ENCODE measurements at regions not wholly inside any gene's neighbourhood (a gene's known extent, or its start where the extent isn't known, plus 50 kb on each side); places are given as distances from the start of the nearest gene placed in this dataset.

DNA sequence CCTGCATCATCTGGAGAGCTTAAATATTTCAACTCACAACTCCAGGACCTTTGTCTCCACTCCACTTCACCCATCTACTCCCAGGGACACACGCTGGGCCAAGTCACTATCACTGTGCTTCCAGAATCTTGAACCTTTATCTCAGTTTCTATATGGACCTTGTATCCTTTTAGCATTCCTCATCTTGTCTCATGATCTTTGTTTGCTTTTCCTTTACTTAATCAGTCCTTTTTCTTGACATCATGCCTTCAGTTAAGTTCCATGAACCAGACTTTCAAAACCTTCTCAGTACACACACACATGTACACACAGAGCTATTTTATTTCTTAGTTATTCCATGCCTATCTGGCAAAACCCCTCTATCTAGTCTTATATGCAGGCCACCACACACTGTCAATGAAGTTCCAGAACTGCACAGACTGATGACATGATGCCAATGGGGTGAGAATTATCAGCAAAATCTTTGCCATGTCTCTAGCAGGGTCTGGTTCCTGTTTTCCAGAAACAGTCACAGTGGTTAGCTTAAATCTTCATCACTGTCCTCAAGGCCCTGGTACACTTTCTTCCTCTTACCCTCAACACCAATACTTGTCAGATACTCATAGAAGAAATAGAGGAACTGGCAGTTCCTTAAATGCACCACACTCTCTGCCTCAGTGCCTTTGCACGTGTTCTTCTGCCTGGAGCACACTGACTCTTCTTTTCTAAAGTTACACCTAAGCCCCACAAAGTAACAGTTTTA lies 77.6 kb upstream of the STARD13 start:
- TF ChIP-seq, protein P1, sequence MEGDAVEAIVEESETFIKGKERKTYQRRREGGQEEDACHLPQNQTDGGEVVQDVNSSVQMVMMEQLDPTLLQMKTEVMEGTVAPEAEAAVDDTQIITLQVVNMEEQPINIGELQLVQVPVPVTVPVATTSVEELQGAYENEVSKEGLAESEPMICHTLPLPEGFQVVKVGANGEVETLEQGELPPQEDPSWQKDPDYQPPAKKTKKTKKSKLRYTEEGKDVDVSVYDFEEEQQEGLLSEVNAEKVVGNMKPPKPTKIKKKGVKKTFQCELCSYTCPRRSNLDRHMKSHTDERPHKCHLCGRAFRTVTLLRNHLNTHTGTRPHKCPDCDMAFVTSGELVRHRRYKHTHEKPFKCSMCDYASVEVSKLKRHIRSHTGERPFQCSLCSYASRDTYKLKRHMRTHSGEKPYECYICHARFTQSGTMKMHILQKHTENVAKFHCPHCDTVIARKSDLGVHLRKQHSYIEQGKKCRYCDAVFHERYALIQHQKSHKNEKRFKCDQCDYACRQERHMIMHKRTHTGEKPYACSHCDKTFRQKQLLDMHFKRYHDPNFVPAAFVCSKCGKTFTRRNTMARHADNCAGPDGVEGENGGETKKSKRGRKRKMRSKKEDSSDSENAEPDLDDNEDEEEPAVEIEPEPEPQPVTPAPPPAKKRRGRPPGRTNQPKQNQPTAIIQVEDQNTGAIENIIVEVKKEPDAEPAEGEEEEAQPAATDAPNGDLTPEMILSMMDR (IDR thresholded peaks at IDR 0.05) = no peak
- no peak for TF ChIP-seq POLR2A (IDR thresholded peaks at IDR 0.05)
- no peak for TF ChIP-seq POLR2AphosphoS5 (IDR thresholded peaks at IDR 0.05)
- DNase-seq (ENCODE audit: low spot score) = no peak
- Histone ChIP-seq H3K36me3 (no peaks in the 10 kb centered on the region), H3K27me3 (replicated peaks; ENCODE audit: insufficient read depth) (no peaks in the 10 kb centered on the region), H3K27ac (no peak overlapping the region), H3K4me1 (replicated peaks) (no peaks in the 10 kb centered on the region), H3K9me3 (no peaks in the 10 kb centered on the region), H3K4me3 (no peak overlapping the region)
- 94% methylated on average over 2 of the region's 2 CpGs for WGBS
- intact Hi-C loops (cut with DNase I) = no loop called here

DNA sequence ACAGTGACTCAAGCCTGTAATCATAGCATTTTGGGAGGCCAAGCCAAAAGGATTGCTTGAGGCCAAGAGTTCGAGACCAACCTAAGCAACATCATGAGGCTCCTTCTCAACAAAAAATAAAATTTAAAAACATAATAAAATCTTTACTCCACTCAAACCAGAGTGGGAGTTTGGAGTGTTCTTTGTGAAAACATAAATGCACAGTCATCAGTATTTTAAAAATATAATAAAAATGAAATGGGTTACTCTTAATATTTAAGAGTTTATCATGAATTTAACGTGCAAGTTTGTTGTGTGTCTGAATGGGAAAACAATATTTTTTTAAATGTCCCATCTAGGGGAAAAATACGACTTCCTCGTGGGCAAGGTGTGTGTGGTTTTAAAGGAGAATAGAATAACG lies 78.6 kb upstream of the STARD13 start:
- intact Hi-C loops (cut with DNase I) = no loop called here
- no peaks in the 10 kb centered on the region for H3K9me3 ChIP-seq
- no peak for DNase-seq (ENCODE audit: low spot score)
- no peaks in the 10 kb centered on the region for H3K27me3 ChIP-seq (replicated peaks; ENCODE audit: insufficient read depth)
- no peak for TF ChIP-seq POLR2A (IDR thresholded peaks at IDR 0.05)
- TF ChIP-seq, protein P1 (IDR thresholded peaks at IDR 0.05) = no peak
- no peak for TF ChIP-seq POLR2AphosphoS5 (IDR thresholded peaks at IDR 0.05)
- H3K4me3 ChIP-seq = no peak overlapping the region
- no peaks in the 10 kb centered on the region for H3K4me1 ChIP-seq (replicated peaks)
- H3K27ac ChIP-seq = no peak overlapping the region
- no peaks in the 10 kb centered on the region for H3K36me3 ChIP-seq
- 90% methylated on average over 5 of the region's 5 CpGs for WGBS

DNA sequence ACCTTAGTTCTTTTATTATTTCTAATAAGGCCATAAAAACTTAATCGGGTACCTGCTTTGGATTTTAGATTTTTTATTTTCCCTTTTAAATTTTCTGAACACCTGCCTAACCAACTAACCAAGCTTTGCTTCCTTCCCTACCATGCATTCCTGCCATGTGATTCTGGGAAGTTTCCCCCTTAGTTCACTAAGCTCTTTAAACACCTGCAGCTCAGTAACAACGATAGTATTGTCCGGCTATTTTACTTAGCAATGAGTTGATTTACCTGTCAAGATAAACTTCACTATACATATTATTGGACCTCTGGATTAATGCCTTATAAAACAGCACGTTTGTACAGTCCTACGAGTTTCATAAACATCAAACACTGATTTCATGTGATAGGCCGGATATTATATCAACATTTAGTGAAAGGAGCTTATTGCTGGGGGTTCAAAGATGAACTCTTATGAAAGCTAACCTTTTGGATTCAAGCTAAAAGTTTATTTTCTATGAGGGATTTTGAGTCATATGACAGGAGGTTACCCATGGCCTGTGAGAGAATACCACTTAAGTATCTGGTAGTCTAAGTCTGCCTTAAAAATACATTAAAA lies 81.0 kb upstream of the STARD13 start:
- Histone ChIP-seq H3K4me3 (no peak overlapping the region), H3K9me3 (no peaks in the 10 kb centered on the region), H3K4me1 (replicated peaks) (no peaks in the 10 kb centered on the region), H3K27me3 (replicated peaks; ENCODE audit: insufficient read depth) (no peaks in the 10 kb centered on the region), H3K27ac (no peak overlapping the region), H3K36me3 (no peaks in the 10 kb centered on the region)
- no peak for TF ChIP-seq POLR2AphosphoS5 (IDR thresholded peaks at IDR 0.05)
- DNase-seq (ENCODE audit: low spot score) = no peak
- intact Hi-C loops (cut with DNase I) = no loop called here
- WGBS = 55% methylated on average over 6 of the region's 6 CpGs

DNA sequence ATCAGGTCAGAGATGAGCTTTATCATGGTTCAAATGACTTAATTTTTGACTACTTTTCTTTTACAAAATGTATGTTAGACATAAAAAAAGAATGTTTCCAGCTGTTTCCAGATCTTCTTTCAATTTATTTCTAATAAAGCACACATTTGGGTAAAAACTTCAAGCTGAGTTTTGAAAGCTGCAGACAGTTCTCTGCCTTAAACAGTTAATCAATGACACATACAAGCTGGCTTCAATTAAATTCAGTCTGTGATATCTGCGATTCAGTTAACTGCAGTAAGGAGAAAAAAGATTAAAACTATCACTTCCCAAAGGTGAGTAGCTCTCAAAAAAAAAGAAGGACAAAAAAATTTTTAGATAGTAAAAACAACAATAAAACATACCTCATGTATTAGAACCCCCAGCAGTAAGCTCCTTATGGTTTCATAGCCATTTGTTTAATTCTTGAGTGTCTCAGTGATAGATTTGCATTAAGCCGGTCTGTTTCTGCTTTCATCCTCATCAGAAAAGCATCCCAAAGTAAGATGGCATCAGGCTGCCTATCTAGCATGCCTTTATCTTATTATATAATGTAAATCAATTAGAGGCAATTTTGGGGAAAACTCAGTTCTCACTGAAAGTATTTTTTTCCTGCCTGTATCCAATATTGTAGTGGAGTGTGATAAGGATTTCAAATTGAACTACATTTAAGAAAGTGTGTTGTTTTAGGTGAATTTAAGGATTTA lies 81.8 kb upstream of the STARD13 start:
- Histone ChIP-seq H3K4me3 (no peak overlapping the region), H3K27me3 (replicated peaks; ENCODE audit: insufficient read depth) (no peaks in the 10 kb centered on the region), H3K27ac (no peak overlapping the region), H3K9me3 (no peaks in the 10 kb centered on the region), H3K36me3 (no peaks in the 10 kb centered on the region), H3K4me1 (replicated peaks) (no peaks in the 10 kb centered on the region)
- intact Hi-C loops (cut with DNase I) = no loop called here
- DNase-seq (ENCODE audit: low spot score) = no peak
- no peak for TF ChIP-seq POLR2AphosphoS5 (IDR thresholded peaks at IDR 0.05)
- no peak for TF ChIP-seq POLR2A (IDR thresholded peaks at IDR 0.05)
- TF ChIP-seq, protein P1 (IDR thresholded peaks at IDR 0.05) = no peak
- WGBS = 79% methylated on average over 2 of the region's 2 CpGs

DNA sequence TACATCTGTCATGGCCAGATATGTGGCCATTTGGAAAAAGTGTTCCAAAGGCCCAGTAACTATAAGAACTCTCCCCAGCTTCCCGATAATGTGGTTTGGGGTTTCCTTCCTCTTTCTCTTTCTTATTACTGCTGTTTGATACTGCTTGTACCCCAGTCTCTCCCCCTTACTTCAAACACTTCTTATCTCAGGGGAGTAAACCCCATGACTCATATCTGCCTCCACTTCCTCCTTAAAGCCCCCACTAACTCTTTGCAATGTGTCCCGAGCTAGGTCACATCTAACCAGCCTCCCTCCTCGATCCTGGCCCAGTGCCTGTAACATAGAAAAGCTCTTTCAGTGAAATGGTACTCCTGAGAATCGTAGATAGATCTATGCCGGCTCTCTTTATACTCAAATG lies 82.4 kb upstream of the STARD13 start:
- Histone ChIP-seq H3K27me3 (replicated peaks; ENCODE audit: insufficient read depth) (no peaks in the 10 kb centered on the region), H3K27ac (no peak overlapping the region), H3K4me1 (replicated peaks) (no peaks in the 10 kb centered on the region), H3K9me3 (no peaks in the 10 kb centered on the region), H3K36me3 (no peaks in the 10 kb centered on the region), H3K4me3 (no peak overlapping the region)
- WGBS = 78% methylated on average over 5 of the region's 5 CpGs
- TF ChIP-seq POLR2A (IDR thresholded peaks at IDR 0.05) (no peak), POLR2AphosphoS5 (IDR thresholded peaks at IDR 0.05) (no peak)
- TF ChIP-seq, protein P1 (IDR thresholded peaks at IDR 0.05) = no peak
- intact Hi-C loops (cut with DNase I) = no loop called here
- no peak for DNase-seq (ENCODE audit: low spot score)
